Nephron (organoid): ENCODE measurements at regions not wholly inside any gene's neighbourhood (a gene's known extent, or its start where the extent isn't known, plus 50 kb on each side); places are given as distances from the start of the nearest gene placed in this dataset.
"Not testable (repeated sequence)": the region's sequence is repeated elsewhere in the genome, so short reads cannot be mapped to it uniquely, and the experiment has no call there.

Source experiments
- H3K27ac Mint-ChIP-seq, 3 experiments: 2 replicates each; pipeline ENCODE4 v1.8.0; 2020; ENCODE audit warnings: mixed read lengths in 3 of 3, mild to moderate bottlenecking in 2 of 3, moderate library complexity in 1 of 3
- H3K27me3 Mint-ChIP-seq: 2 replicates; pipeline ENCODE4 v1.8.0; 2021; ENCODE audit warnings: low read depth, mild to moderate bottlenecking, moderate library complexity, mixed read lengths
- H3K36me3 Mint-ChIP-seq: 2 replicates; pipeline ENCODE4 v1.8.0; 2020; ENCODE audit warnings: low read depth, mixed read lengths
- H3K4me1 Mint-ChIP-seq: 2 replicates; pipeline ENCODE4 v1.8.0; 2020; ENCODE audit warnings: mixed read lengths
- H3K4me3 Mint-ChIP-seq, 3 experiments: 2 replicates each; pipeline ENCODE4 v1.8.0; 2020; ENCODE audit warnings: mild to moderate bottlenecking in 3 of 3, mixed read lengths in 3 of 3, moderate library complexity in 2 of 3
- H3K9me3 Mint-ChIP-seq: 2 replicates; pipeline ENCODE4 v1.8.0; 2020; ENCODE audit warnings: mixed read lengths
- CTCF ChIP-seq, 3 experiments: fragments of 200-600 bp; sonication (generic); IDR thresholded peaks; one replicate each; pipeline ENCODE4 v1.5.0; 2021; ENCODE audit warnings: antibody characterized with exemption in 3 of 3; ENCODE audit not compliant: unreplicated experiment in 3 of 3

DNA sequence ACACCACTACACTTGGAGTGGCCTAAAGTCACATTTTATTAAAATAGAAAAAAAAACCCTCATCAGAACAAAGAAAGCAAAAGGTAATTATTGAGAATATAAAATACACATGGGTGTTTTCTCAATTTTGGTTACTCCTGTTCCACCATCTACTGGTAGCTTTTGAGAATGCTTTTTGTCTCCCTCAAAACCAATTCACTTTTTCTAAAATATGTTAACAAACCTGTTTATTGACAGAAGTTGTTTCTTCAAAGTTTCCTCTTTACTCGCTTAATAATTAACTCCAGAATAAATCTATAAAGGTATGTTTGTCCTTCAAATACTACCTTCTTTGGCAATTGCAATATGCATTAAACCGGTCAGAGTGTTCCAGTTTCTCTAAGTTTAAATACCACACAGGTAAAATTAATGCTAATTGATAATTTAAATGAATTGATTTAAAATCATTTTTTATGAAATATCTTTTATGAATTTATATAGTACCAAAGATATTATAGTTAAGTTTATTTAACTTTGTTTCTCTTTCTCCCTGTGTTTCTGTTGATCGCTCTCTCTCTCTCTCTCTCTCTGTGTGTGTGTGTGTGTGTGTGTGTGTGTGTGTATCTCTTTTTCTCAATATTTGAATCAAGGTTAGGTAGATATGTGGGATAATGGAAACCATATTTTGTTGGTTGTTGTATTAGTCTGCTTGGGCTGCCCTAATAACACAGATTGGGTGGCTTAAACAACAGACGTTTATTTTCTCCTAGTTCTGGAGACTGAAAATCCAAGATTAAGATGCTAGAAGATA is 487.4 kb downstream of the PRDM9 start:
- Mint-ChIP-seq H3K4me1 (no peaks in the 10 kb centered on the region), H3K27me3 (no peaks in the 10 kb centered on the region), H3K27ac (no peak overlapping the region), H3K9me3 (no peaks in the 10 kb centered on the region), H3K36me3 (no peaks in the 10 kb centered on the region), H3K4me3 (no peak overlapping the region)
- peak; percentile 25 to 46 (median 40) for TF ChIP-seq CTCF (IDR thresholded peaks at IDR 0.05; ENCODE audit: unreplicated experiment in 3 of 3)

DNA sequence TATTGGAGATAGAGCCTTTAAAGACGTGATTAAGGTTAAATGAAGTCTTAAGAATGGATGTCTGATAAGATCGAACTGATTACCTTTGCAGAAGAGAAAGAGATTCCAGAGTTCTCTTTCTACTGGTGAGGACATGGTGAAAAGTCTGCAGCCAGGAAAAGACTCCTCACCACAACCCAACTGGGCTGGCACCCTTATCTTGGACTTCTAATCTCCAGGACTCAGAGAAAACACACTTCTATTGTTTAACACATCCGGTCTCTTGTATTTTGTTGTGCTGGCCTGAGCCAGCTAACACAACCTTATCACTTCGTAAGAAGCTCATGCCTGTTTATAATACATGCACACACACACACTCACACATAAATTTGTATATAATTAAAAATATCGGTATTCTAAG is 489.1 kb downstream of the PRDM9 start:
- Mint-ChIP-seq H3K4me1 (no peaks in the 10 kb centered on the region), H3K36me3 (no peaks in the 10 kb centered on the region), H3K4me3 (no peak overlapping the region), H3K9me3 (no peaks in the 10 kb centered on the region), H3K27me3 (no peaks in the 10 kb centered on the region), H3K27ac (no peak overlapping the region)
- no peak for TF ChIP-seq CTCF (IDR thresholded peaks at IDR 0.05; ENCODE audit: unreplicated experiment in 3 of 3)

- peaks cover 10% of the 10 kb centered on the region for H3K9me3 Mint-ChIP-seq
- H3K4me3 Mint-ChIP-seq, result no peak overlapping the region
- H3K27ac Mint-ChIP-seq, result no peak overlapping the region
- peak in 2 of 3 experiments; percentile 9 to 29 for TF ChIP-seq CTCF (IDR thresholded peaks at IDR 0.05; ENCODE audit: unreplicated experiment in 3 of 3)
- no peaks in the 10 kb centered on the region for H3K27me3 Mint-ChIP-seq
- no peaks in the 10 kb centered on the region for H3K36me3 Mint-ChIP-seq
- H3K4me1 Mint-ChIP-seq, result no peaks in the 10 kb centered on the region
Measured at GRCh38 chr5:24005384-24005783, 498.0 kb downstream of the PRDM9 start.

- not testable (repeated sequence) for H3K9me3 Mint-ChIP-seq, H3K4me3 Mint-ChIP-seq
Measured at GRCh38 chr5:24017710-24018109, 510.3 kb downstream of the PRDM9 start.

DNA sequence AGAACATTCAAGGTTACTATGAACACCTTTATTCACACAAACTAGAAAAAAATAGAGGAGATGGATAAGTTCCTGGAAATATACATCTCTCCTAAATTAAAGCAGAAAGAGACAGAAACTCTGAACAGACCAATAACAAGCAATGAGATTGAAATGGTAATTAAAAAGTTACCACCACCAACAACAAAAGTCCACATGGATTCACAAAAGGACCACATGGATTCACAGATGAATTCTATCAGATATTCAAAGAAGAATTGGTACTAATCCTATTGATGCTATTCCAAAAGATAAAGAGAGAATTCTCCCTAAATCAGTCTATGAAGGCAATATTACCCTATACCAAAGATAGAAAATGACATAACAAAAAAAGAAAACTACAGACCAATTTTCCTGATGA is 518.9 kb downstream of the PRDM9 start:
- H3K9me3 Mint-ChIP-seq, result peaks cover 30% of the 10 kb centered on the region
- no peak overlapping the region for H3K4me3 Mint-ChIP-seq
- no peaks in the 10 kb centered on the region for H3K27me3 Mint-ChIP-seq
- H3K4me1 Mint-ChIP-seq, result no peaks in the 10 kb centered on the region
- TF ChIP-seq CTCF (IDR thresholded peaks at IDR 0.05; ENCODE audit: unreplicated experiment in 3 of 3), result no peak
- H3K36me3 Mint-ChIP-seq, result no peaks in the 10 kb centered on the region
- H3K27ac Mint-ChIP-seq, result no peak overlapping the region

More at GRCh38 chr5:24017710-24018109, 510.3 kb downstream of the PRDM9 start:
- not testable (repeated sequence) for H3K27me3 Mint-ChIP-seq, H3K27ac Mint-ChIP-seq, H3K36me3 Mint-ChIP-seq, H3K4me1 Mint-ChIP-seq

DNA sequence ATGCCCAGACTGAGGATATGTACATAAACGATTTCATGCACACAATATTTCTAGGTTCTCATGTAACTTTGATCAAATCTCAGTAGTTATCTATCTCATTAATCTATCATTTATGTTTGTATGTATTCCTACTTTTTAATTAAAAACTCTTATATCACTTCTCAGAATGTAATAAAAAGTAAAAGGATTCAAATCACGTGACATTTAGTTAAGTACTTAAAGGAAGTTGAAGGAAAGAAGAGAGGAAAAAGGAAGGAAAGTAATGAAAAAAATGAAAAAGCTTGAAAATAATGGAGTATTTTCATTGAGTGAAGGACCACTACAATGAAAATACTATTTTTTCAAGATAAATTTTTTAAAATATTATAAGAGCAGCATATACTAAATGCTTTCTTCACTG is 535.3 kb downstream of the PRDM9 start:
- H3K27me3 Mint-ChIP-seq, result no peaks in the 10 kb centered on the region
- H3K4me1 Mint-ChIP-seq, result no peaks in the 10 kb centered on the region
- H3K36me3 Mint-ChIP-seq, result no peaks in the 10 kb centered on the region
- no peak overlapping the region for H3K4me3 Mint-ChIP-seq
- no peak for TF ChIP-seq CTCF (IDR thresholded peaks at IDR 0.05; ENCODE audit: unreplicated experiment in 3 of 3)
- no peaks in the 10 kb centered on the region for H3K9me3 Mint-ChIP-seq
- H3K27ac Mint-ChIP-seq, result no peak overlapping the region
